Midbrain (tissue), 1 donor: ENCODE measurements at regions not wholly inside any gene's neighbourhood (a gene's known extent, or its start where the extent isn't known, plus 50 kb on each side); places are given as distances from the start of the nearest gene placed in this dataset.

Experiments used
- DNase-seq: peaks from one replicate; lab custom pipeline; 2025; lab: John Stamatoyannopoulos, UW

DNA sequence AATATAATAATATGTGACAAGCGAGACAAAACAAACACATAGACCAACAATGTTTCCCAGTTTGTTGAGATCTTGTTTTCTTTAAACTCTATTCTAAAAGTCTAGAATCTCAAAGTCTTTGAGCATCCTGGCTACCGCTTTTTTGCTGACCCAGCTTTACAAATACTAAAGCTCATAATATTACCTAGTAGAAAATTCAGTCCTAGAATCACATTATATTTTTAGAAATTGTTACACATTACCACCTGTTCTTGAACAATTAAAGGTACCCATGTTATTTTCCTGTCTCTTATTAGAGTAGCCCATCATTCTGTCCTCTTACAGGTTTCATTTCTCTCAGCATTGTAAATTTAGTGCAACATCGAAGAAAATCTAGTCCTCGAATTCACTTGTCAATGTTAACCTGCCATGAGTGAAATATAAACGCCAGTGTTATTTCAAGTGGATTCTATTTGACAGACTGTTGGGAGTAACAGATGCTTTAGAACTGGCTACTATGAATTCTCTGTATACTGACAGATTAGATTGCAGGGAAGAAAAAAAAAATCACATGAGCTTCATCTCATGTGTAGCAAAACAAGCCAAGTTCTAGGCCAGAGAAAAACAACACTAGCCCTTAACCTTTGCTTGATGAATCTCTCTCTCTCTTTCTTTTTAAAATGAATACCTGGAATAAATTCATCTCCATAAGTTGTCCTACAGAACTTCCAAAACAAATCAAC, 851.2 kb upstream of the ADAMTS5 start:
- DNase-seq, result no peak

DNA sequence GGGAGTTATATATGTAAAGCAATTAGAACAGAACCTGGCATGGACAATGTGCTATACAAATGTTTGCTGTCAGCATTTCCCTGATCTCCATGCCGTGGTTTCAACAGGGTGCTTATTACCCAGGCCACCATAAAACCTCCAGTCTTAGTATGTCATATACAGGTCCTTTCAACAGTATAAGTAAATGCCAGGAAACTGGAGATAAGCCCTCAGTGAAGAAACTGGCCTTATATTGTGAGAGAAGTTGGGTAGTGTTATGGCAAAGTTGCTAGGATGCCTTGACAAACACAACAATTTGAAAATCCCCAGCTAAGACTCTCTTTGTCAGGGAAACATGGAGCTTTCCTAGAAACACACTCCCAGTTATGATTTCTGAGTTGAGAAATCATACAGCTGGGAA, 850.2 kb upstream of the ADAMTS5 start:
- no peak for DNase-seq

DNA sequence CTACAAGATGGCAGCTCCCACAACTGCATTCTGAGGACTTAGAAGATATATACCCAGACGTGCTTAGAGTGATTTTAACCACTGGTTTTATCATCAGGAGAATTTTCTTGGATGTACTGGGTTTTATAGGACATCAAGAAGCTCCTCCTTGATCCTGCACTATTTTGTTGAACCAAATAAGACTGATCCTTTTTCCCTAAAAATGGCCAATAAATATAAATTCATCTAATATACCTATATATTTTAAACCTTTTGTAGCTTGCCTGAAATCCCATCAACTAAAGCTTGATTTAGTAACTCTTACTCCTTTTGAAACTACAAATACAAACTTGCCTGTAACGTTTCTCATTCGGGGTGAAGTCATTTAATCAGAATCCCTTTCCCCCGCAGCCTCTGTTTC, 849.4 kb upstream of the ADAMTS5 start:
- DNase-seq, result no peak

DNA sequence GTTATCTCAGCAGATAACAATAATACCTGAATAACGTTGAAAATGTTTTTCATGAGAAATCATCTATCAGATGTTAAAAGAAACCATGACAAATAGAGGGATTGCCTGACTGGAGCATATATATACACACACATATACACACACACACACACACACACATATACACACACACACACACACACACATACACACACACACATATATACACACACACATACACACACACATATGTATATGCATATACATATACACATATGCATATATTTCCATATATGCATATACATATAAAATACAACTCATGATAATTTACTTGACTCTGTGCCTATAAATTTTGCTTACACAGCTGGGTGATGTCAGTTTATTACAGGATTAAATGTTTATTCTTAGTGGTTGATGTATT, 847.3 kb upstream of the ADAMTS5 start:
- no peak for DNase-seq

DNA sequence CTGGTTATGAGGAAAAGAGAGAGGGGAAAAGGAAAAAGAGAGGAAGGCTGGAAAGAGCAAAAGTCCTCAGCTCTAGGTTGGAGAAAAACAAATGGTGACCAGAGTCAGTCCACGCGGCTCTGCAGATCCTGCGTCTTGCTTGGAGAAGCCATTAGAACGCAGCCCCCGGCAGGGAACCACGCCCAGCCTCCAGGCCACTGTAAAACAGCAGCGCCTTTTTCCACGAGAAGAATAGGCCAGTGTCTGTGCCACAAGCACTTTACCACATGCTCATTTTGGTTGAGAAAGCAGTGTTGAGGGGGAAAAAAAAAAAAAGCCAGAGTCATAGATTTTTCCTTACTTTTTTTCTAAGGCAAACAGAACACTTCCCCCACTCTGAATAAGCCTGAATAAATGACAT, 846.9 kb upstream of the ADAMTS5 start:
- peak; percentile 86 for DNase-seq

DNA sequence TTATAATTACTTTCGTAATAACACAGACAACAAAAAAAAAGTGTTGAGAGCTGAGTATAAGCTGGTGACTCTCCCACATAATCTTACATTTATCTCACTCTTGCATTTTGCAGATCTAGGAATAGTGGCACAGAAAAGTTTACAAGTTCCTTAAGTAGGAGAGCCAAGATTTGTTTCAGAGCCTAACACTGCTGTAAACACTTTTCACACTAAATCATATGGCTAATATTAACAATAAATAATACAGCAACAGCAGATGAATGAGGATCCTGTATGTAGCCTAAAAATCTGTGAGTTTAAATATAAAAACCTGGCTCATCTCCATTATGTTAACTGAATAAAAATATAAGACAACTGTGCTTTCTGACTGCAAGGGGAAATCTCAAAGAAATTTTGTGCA, 846.5 kb upstream of the ADAMTS5 start:
- DNase-seq, result no peak

DNA sequence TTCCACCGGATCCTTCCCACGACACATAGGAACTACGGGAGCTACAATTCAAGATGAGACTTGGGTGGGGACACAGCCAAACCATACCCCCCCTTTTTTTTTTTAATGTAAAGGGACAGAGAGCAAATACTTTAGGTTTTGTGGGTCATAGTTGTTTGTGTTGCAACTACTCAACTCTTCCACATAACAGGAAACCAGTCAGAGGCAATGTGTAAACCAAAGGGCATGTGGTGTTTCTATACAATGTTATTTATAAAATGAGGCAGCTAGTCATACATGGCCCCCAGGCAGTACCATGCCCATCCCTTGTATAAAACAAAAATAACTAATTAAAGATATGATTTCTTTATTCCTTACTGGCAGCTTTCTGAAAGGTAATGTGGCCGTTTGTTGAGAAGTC, 845.4 kb upstream of the ADAMTS5 start:
- DNase-seq, result no peak

DNA sequence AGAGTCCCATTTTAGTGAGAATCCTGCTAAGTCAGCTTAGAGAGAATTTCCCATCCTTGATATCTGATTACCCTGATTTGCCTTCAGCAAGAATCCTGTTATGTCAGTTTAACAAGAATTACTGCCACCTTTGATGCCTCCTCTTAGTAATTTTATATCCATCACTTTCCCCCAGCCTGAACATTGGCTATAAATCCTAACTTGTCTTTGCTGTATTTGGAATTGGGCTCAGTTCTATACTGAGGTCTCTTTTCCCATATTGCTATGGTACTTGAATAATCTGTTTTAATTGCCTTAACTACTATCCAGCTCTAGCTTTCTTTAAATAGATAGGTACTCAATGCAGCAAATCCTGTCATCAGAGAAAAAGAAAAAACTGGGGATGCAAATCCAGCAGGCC, 842.0 kb upstream of the ADAMTS5 start:
- DNase-seq, result no peak

DNA sequence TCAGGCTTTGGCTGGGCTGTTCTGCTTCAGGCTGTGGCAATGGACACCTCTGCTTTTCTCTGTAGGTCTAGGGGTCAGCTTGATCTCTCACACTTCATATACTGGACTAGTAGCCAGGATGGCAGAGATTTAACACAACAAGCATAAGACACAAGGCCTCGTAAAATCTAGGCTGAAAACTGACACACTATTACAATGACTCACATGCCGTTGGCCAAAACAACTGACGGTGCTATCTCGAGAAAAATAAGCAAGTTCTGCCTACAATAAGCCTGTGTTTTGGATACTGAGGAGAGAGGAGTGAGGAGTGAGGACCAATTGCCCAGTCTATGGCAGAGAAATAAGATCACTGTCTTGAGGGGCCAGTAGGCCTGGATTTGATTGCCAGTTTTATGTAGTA, 840.7 kb upstream of the ADAMTS5 start:
- no peak for DNase-seq

DNA sequence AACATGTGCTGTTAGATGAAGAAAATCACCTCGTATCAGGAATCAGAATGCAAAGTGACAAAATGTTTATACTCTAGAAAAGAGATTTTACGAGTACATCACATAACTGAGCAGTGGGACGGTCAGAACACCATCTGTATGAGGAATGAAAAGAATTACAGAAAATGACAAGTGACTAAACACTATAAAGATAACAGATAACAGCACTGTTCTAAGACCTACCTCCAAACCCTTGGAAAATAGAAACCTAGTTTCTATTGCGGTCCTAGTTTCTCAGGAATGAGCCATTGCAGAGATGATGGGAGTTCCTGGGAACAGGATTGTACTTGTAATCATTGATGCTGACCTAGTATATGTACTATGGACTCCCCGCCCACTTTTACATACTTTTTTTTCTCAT, 839.4 kb upstream of the ADAMTS5 start:
- DNase-seq, result no peak

DNA sequence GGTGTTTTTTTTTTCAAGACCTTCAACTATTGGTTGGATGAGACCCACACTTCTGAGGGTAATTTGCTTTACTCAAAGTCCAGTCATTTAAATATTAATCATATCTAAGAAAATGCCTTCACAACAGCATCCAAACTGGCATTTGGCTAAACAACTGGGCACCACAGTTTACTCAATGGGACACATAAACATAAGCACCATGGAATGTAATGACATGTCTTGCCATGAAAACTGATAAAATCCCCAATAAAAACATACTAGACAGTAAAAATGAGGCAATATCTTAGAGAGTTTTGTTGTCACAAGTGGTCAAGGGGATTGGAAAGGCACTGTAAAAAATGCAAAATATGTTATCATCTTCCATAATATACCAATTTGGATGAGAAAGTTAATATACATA, 838.8 kb upstream of the ADAMTS5 start:
- DNase-seq, result no peak

DNA sequence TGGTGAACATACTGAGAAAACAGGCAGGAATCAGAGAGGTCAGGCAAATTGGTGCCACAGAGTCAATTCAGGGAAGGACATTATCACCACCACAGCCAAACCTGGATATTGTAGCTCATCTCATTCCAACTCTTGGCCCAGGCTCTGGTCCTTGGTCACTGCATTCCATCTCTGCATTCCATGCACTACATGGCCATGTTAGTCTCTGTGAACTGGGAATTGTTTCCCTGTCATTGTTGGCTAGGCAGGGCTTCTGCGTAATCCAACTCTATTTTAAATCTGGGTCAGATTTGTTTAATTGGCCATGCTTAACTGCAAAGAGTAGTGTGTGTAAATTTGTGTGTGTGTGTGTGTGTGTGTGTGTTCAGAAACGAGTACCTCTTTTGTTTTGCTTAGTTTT, 837.6 kb upstream of the ADAMTS5 start:
- no peak for DNase-seq

DNA sequence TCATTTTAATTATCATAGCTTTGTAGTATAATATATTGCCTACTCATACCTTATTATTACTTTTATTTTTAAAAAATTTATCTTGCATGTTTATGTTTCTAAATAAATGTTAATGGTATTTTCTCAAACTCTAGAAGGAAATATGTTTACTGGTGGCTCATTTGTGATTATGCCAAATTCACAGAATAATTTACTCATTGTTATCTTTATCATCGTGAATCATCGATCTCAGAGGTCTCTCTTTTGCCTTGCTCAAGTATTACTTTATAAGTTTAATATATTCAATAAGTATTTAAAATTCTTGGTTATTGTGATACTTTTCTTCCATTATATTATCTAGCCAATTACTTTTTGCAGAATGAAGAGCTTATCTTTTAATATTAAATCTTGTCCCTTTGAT, 836.7 kb upstream of the ADAMTS5 start:
- DNase-seq, result no peak

DNA sequence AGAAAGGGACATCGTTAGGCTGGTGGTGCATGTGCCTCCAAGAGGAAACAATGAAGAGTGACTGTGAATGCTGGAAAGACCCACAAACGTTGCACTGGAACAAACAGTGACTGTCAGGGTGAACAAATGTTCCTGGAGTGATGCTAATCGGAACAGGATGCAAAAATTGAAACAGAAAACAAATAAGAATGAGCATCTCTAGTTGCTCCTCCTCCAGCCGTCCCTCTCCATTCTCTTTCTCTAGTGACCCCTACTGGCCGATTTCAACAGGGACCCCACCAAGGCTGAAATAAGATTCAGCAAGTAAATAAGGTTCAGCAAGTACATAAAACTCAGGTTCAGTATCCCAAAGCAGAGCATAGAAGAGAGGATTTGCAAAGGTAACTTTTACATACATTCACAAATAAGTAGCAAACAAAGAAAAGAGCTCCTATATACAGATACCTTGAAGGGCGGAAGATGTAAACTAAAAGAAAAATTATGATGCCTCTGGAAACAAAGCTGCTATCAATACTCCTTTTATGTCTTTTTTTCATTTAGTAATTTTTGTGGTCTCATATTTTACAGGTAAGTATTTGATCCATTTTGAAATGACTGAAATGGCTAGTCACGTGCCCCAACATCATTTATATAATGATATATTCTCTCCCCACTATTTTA, 836.1 kb upstream of the ADAMTS5 start:
- peak; percentile 81 for DNase-seq

DNA sequence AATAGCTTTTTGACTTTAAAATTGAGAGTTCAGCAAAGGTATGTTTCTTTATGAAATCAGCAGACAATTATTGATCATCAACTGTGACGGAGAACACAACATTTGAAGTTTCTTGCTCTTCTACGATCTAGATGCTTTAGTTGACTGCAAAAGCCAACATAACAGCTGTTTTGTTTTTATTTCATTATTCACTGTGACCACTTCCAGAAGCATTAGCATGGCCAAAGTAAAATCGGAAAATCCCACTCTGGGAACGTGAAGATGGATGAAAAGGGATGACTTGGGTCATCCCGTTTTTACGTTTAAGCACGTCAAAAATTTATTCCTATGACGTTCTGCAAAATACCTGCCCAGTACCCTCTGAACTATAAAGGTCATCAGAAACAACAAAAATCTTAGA, 833.0 kb upstream of the ADAMTS5 start:
- DNase-seq, result no peak

DNA sequence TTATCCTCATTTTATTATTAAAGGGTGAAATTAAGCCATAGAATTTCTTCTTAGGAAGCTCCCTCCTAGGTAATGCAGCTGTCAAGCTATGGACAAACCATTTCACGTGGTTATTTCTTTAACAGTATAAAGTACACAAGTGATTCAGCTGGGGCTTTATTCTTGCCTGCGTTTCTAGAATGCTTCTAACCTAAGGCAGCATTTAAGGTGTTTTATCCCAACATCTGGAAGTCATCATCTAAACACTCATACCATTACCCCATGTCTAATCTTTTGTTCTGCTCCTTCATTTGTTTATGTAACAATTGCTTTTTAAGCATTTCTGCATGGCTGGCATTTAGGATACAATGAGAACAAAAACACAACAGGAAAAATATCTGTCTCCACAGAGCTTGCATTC, 829.2 kb upstream of the ADAMTS5 start:
- no peak for DNase-seq

DNA sequence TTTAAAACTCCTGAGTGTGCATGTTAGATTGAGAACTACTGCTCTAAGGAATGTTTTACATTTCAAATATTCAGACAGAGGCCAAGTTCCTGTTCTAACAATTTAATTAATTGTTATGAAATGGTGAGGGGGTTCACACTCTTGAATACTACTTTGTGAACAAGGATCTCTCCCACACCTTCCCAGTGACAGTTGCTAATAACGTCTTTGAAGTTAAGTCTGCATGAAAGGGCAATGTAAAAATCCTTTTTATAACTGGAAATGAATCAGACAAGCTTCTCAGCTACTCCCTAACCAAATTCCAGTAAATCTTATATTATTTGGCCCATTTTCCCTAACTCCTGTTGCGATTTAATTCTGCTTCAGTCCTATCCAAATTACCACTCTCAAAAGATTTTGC, 828.5 kb upstream of the ADAMTS5 start:
- no peak for DNase-seq

DNA sequence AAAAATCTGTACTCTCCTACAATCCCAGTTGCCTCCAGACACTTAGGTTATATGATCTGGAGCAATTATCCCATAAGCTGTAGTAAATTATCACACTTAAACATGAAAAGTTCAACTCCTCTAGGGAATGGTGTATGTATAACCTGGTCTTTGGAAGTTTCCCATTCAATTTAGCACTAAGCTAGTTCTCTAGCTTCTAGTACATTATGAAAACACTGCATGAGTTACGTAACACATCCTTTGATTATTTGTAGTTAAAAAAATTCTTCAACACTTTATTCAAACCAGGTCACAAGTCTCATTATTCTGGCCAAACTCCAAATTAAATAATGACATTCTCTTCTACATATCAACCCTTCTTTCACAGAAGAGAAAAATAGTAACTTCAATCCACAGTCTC, 827.0 kb upstream of the ADAMTS5 start:
- DNase-seq, result no peak

DNA sequence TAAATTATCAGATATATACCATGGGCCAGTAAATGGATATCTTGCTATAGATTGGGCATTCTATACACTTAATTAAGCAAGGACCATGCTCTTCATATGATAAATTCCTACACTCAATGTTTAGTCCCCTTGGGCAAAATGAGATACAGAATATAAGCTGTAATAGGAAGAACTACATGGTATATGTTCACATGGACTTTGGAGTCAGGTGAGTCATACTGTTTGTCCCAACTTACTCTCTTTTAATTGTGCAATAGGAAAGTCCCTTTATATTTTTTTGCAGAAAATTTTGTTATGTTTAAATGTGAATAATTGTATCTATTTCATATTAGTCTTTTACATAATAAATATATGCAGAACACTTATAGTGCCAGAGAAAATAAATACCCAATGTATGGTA, 820.2 kb upstream of the ADAMTS5 start:
- DNase-seq, result no peak

DNA sequence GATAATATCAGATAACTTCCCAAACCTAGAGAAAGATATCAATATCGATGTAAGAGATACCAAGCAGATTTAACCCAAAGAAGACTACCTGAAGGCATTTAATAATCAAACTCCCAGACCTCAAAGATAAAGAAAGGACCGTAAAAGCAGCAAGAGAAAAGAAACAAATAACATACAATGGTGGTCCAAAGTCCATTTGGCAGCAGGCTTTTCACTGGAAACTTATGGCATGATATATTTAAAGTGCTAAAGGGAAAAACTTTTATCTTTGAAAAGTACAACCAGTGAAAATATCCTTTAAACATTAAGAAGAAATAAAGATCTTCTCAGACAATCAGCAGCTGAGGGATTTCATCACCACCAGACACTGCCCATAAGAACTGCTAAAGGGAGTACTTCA, 812.7 kb upstream of the ADAMTS5 start:
- no peak for DNase-seq

DNA sequence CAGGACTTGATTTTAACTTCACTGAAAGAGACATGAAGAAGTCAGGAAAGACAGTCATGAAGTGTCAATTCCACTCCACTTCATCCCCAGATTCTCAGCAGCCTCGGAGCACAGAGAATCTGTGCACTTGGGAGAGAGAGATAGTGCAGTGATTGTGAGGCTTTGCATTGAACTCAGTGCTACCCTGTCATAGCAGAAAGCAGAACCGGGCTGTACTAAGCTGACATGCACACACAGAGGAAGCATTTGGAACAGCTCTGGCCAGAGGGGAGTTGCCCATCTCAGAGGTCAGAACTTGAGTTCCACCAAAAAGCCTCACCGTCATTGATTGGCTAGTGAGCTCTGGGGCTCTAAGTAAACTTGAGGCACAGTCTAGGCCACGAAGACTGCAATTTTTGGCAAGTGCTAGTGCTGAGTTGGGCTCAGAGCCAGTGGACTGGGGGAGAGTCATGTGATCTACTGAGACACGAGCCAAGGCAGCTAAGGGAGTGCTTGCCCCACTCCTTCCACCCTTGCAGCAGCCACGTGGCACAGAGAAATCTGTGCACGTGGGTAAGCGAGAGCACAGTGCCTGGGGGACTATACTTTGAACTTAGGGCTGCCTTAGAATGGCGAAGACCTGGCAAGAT, 810.2 kb upstream of the ADAMTS5 start:
- no peak for DNase-seq

DNA sequence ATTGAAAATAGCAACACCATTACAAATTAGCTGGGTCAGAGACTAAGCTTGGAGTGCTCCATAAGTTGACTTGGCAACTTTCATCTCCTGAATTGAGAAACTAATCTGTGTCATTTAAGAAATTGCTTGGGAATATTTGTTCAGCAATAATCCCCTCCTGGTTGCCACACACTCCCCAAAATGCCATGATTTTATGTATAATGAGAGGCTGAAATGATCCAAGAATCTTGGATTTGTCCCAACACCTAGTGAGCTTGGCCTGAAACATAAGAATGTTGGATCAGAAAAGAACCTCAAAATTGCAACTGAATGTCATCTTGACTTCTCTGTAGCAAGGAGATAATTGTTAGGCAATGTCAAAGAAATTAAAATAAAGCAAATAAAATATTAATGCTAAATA, 805.9 kb upstream of the ADAMTS5 start:
- DNase-seq, result no peak

DNA sequence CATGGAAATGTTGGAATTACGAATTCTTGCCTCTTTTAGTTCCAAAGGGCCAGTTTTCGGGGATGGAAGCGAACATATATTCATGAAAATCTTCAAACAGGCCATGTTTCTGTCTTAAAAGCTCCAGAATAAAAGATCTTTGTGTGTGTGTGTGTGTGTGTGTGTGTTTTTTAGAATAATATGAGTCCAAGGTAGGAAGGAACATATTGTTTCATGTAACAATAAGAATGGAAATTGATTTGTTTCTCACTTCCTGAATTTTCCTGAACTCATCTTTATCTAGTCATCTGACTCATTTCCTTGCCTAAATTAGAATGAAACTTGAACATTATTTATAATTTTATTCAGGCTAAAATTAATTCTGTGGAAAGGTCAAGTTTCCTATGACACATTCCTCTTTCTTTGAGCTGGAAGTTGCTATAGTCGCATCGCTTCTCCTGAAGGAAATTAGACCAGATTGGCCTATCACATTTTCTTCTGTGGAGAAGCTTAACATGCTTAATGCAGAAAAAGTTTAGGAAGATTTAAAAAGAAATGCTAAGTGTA, 805.1 kb upstream of the ADAMTS5 start:
- no peak for DNase-seq
